ENCODE measurements at regions not wholly inside any gene's neighbourhood (a gene's known extent, or its start where the extent isn't known, plus 50 kb on each side); places are given as distances from the start of the nearest gene placed in this dataset.

DNA sequence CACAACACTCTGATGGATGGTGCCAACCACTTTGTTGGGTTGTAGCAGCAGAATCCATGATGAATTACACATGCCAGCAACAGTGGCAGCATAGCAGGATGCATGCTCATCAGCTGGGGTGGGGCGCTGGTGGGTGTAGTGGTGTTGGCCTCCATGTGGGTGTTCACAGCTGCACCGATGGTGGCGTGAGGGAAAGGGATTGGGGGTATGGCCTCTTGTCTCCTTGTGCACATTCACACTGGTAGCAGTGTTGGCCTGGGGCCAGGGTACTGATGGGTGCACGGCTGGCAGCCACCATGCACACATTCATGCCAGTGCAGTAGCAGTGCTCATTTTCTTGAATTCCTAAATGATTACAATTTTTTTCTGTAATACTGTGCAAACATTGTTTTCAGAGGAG, 2748.8 kb upstream of the PCDH20 start:
- H3K79me1 ChIP-seq (ENCODE audit: low read depth in 1 of 2, low read length in 2 of 2) = no peaks in the 10 kb centered on the region
- no peaks in the 10 kb centered on the region for H3K36me3 ChIP-seq (ENCODE audit: control insufficient read depth, insufficient read depth, low read length)
- H4K8ac ChIP-seq (ENCODE audit: low read depth in 2 of 2, low read length in 2 of 2) = no peak overlapping the region
- no peak overlapping the region for H3K4ac ChIP-seq (ENCODE audit: low read depth, low read length)
- H2BK120ac ChIP-seq (ENCODE audit: low read depth, low read length) = no peak overlapping the region
- no peak overlapping the region for H4K5ac ChIP-seq (ENCODE audit: low read depth, low read length)
- no peak overlapping the region for H3K9ac ChIP-seq (ENCODE audit: low read depth, low read length)
- intact Hi-C loops (cut with micrococcal nuclease) = no loop called here
- H2AK5ac ChIP-seq (ENCODE audit: low read depth, low read length) = no peak overlapping the region
- no peak overlapping the region for H3K4me3 ChIP-seq (ENCODE audit: insufficient read depth, low read depth, low read length)
- no TSS peak for BruUV-seq (replicated peaks)
- H2BK20ac ChIP-seq (ENCODE audit: low read depth, low read length) = no peak overlapping the region
- H3K4me1 ChIP-seq (ENCODE audit: control insufficient read depth, insufficient read depth, low read length) = no peaks in the 10 kb centered on the region
- no peak overlapping the region for H3K14ac ChIP-seq (replicated peaks; ENCODE audit: low read depth, low read length)
- CTCF ChIA-PET = no interaction called here
- no peak for TF ChIP-seq MAZ (IDR thresholded peaks at IDR 0.05; ENCODE audit: borderline replicate concordance, low read depth, low read length)
- no peak for TF ChIP-seq RCOR1 (IDR thresholded peaks at IDR 0.05; ENCODE audit: insufficient replicate concordance, low read length)
- no peak for TF ChIP-seq CEBPB (IDR thresholded peaks at IDR 0.05; ENCODE audit: low read depth, low read length)
- TF ChIP-seq, protein P1, sequence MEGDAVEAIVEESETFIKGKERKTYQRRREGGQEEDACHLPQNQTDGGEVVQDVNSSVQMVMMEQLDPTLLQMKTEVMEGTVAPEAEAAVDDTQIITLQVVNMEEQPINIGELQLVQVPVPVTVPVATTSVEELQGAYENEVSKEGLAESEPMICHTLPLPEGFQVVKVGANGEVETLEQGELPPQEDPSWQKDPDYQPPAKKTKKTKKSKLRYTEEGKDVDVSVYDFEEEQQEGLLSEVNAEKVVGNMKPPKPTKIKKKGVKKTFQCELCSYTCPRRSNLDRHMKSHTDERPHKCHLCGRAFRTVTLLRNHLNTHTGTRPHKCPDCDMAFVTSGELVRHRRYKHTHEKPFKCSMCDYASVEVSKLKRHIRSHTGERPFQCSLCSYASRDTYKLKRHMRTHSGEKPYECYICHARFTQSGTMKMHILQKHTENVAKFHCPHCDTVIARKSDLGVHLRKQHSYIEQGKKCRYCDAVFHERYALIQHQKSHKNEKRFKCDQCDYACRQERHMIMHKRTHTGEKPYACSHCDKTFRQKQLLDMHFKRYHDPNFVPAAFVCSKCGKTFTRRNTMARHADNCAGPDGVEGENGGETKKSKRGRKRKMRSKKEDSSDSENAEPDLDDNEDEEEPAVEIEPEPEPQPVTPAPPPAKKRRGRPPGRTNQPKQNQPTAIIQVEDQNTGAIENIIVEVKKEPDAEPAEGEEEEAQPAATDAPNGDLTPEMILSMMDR (conservative IDR thresholded peaks at IDR 0.05; ENCODE audit: low read depth, low read length) = no peak
- no peak for TF ChIP-seq MAFK (IDR thresholded peaks at IDR 0.05; ENCODE audit: low read depth, low read length)
- TF ChIP-seq, protein P2, sequence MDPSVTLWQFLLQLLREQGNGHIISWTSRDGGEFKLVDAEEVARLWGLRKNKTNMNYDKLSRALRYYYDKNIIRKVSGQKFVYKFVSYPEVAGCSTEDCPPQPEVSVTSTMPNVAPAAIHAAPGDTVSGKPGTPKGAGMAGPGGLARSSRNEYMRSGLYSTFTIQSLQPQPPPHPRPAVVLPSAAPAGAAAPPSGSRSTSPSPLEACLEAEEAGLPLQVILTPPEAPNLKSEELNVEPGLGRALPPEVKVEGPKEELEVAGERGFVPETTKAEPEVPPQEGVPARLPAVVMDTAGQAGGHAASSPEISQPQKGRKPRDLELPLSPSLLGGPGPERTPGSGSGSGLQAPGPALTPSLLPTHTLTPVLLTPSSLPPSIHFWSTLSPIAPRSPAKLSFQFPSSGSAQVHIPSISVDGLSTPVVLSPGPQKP (IDR thresholded peaks at IDR 0.05; ENCODE audit: borderline replicate concordance, low read depth, low read length) = no peak
- no peak for TF ChIP-seq RAD21 (IDR thresholded peaks at IDR 0.05; ENCODE audit: low read length)
- no peak for TF ChIP-seq RFX5 (IDR thresholded peaks at IDR 0.05; ENCODE audit: low read depth, low read length)
- TF ChIP-seq MXI1 (IDR thresholded peaks at IDR 0.05; ENCODE audit: borderline replicate concordance, low read depth, low read length) = no peak
- TF ChIP-seq, protein P3, sequence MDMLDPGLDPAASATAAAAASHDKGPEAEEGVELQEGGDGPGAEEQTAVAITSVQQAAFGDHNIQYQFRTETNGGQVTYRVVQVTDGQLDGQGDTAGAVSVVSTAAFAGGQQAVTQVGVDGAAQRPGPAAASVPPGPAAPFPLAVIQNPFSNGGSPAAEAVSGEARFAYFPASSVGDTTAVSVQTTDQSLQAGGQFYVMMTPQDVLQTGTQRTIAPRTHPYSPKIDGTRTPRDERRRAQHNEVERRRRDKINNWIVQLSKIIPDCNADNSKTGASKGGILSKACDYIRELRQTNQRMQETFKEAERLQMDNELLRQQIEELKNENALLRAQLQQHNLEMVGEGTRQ (IDR thresholded peaks at IDR 0.05; ENCODE audit: low read depth, low read length) = no peak
- no peak overlapping the region for H3K23ac ChIP-seq (ENCODE audit: low read depth, low read length)
- H2BK15ac ChIP-seq (ENCODE audit: low read depth, low read length) = no peak overlapping the region
- no peaks in the 10 kb centered on the region for H3K9me3 ChIP-seq (ENCODE audit: control insufficient read depth, insufficient read depth, low read length)
- no peak overlapping the region for H3K27ac ChIP-seq (ENCODE audit: insufficient read depth, low read length)
- no peaks in the 10 kb centered on the region for H3K9me1 ChIP-seq (ENCODE audit: insufficient read depth, low read length)
- no peak overlapping the region for H2AFZ ChIP-seq (replicated peaks; ENCODE audit: low read length, poor library complexity)
- no peak overlapping the region for H3K4me2 ChIP-seq (ENCODE audit: low read depth, low read length)
- H2AK9ac ChIP-seq (replicated peaks; ENCODE audit: low read depth, low read length, poor library complexity) = no peak overlapping the region
- H4K91ac ChIP-seq (ENCODE audit: insufficient read depth, low read depth, low read length) = no peak overlapping the region
- in situ Hi-C loops (cut with MboI; ENCODE audit: low sequenced_read_pairs) = loop anchor here (25.0 kb wide), 1 partner anchor 1473 kb away; no protein-coding TSS in a partner anchor
- no peak overlapping the region for H3K18ac ChIP-seq (ENCODE audit: low read depth, low read length)
- H3K27me3 ChIP-seq (ENCODE audit: control insufficient read depth, insufficient read depth, low read length) = no peaks in the 10 kb centered on the region
- no peak for DNase-seq
- no CpG with 5 or more reads among the region's 4 CpGs for WGBS, 2 experiments (ENCODE audit: extremely low coverage in 2 of 2, insufficient read length in 1 of 2)
- no peak for ATAC-seq (ENCODE audit: low read depth)
- H2BK5ac ChIP-seq (ENCODE audit: low read depth, low read length, poor library complexity, severe bottlenecking) = no peak overlapping the region
- dilution Hi-C loops (cut with HindIII; ENCODE audit: low sequenced_read_pairs, unreplicated experiment) = no loop called here
- no peaks in the 10 kb centered on the region for H4K20me1 ChIP-seq (ENCODE audit: insufficient read depth, low read length)
- H3K56ac ChIP-seq (ENCODE audit: extremely low read depth, insufficient read depth, low read length) = no peak overlapping the region
- POLR2A ChIA-PET (ENCODE audit: unreplicated experiment) = no interaction called here
